H1 (cell line): ENCODE measurements at regions not wholly inside any gene's neighbourhood (a gene's known extent, or its start where the extent isn't known, plus 50 kb on each side); places are given as distances from the start of the nearest gene placed in this dataset.

Source experiments
- RXRA ChIP-seq: IDR thresholded peaks from 2 replicates; pipeline ENCODE4 v1.6.1; 2011; ENCODE audit warnings: low read depth, mild to moderate bottlenecking, low read length, moderate library complexity; ENCODE audit not compliant: insufficient read depth
- SIX5 ChIP-seq: IDR thresholded peaks from 2 replicates; pipeline ENCODE4 v1.6.1; 2011; ENCODE audit warnings: mild to moderate bottlenecking, low read depth, low read length
- TF ChIP-seq, protein P1 (sequence below): fragments of 300-600 bp; sonication (generic); IDR thresholded peaks from 2 replicates; pipeline ENCODE4 v1.7.1; 2012; ENCODE audit warnings: low read length, moderate library complexity, mild to moderate bottlenecking, inconsistent platforms; ENCODE audit not compliant: insufficient replicate concordance

GRCh38 chr4:96755569-96756484 is 915.9 kb downstream of the PDHA2 start (continued):
- TF ChIP-seq, protein P1, sequence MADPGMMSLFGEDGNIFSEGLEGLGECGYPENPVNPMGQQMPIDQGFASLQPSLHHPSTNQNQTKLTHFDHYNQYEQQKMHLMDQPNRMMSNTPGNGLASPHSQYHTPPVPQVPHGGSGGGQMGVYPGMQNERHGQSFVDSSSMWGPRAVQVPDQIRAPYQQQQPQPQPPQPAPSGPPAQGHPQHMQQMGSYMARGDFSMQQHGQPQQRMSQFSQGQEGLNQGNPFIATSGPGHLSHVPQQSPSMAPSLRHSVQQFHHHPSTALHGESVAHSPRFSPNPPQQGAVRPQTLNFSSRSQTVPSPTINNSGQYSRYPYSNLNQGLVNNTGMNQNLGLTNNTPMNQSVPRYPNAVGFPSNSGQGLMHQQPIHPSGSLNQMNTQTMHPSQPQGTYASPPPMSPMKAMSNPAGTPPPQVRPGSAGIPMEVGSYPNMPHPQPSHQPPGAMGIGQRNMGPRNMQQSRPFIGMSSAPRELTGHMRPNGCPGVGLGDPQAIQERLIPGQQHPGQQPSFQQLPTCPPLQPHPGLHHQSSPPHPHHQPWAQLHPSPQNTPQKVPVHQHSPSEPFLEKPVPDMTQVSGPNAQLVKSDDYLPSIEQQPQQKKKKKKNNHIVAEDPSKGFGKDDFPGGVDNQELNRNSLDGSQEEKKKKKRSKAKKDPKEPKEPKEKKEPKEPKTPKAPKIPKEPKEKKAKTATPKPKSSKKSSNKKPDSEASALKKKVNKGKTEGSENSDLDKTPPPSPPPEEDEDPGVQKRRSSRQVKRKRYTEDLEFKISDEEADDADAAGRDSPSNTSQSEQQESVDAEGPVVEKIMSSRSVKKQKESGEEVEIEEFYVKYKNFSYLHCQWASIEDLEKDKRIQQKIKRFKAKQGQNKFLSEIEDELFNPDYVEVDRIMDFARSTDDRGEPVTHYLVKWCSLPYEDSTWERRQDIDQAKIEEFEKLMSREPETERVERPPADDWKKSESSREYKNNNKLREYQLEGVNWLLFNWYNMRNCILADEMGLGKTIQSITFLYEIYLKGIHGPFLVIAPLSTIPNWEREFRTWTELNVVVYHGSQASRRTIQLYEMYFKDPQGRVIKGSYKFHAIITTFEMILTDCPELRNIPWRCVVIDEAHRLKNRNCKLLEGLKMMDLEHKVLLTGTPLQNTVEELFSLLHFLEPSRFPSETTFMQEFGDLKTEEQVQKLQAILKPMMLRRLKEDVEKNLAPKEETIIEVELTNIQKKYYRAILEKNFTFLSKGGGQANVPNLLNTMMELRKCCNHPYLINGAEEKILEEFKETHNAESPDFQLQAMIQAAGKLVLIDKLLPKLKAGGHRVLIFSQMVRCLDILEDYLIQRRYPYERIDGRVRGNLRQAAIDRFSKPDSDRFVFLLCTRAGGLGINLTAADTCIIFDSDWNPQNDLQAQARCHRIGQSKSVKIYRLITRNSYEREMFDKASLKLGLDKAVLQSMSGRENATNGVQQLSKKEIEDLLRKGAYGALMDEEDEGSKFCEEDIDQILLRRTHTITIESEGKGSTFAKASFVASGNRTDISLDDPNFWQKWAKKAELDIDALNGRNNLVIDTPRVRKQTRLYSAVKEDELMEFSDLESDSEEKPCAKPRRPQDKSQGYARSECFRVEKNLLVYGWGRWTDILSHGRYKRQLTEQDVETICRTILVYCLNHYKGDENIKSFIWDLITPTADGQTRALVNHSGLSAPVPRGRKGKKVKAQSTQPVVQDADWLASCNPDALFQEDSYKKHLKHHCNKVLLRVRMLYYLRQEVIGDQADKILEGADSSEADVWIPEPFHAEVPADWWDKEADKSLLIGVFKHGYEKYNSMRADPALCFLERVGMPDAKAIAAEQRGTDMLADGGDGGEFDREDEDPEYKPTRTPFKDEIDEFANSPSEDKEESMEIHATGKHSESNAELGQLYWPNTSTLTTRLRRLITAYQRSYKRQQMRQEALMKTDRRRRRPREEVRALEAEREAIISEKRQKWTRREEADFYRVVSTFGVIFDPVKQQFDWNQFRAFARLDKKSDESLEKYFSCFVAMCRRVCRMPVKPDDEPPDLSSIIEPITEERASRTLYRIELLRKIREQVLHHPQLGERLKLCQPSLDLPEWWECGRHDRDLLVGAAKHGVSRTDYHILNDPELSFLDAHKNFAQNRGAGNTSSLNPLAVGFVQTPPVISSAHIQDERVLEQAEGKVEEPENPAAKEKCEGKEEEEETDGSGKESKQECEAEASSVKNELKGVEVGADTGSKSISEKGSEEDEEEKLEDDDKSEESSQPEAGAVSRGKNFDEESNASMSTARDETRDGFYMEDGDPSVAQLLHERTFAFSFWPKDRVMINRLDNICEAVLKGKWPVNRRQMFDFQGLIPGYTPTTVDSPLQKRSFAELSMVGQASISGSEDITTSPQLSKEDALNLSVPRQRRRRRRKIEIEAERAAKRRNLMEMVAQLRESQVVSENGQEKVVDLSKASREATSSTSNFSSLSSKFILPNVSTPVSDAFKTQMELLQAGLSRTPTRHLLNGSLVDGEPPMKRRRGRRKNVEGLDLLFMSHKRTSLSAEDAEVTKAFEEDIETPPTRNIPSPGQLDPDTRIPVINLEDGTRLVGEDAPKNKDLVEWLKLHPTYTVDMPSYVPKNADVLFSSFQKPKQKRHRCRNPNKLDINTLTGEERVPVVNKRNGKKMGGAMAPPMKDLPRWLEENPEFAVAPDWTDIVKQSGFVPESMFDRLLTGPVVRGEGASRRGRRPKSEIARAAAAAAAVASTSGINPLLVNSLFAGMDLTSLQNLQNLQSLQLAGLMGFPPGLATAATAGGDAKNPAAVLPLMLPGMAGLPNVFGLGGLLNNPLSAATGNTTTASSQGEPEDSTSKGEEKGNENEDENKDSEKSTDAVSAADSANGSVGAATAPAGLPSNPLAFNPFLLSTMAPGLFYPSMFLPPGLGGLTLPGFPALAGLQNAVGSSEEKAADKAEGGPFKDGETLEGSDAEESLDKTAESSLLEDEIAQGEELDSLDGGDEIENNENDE: no peak
- TF ChIP-seq RXRA (no peak), SIX5 (no peak)
